Gastrocnemius medialis (tissue), 4 donors: ENCODE measurements at regions not wholly inside any gene's neighbourhood (a gene's known extent, or its start where the extent isn't known, plus 50 kb on each side); places are given as distances from the start of the nearest gene placed in this dataset.
"Not testable (repeated sequence)": the region's sequence is repeated elsewhere in the genome, so short reads cannot be mapped to it uniquely, and the experiment has no call there.

Source experiments
- ATAC-seq, 2 donors: fragments of 150-250 bp; one replicate each; pipeline ENCODE4 v1.9.1; 2016
- DNase-seq, 2 donors: peaks; one replicate each; pipeline ENCODE4 v3.0.0-alpha.2; 2019
- H3K27ac ChIP-seq, 4 donors: fragments of 200-600 bp; sonication (generic); 1 replicate in 1 of 4; 2 replicates in 3 of 4; pipeline ENCODE4 v1.5.1; 2016 to 2018; ENCODE audit warnings: mild to moderate bottlenecking in 2 of 4, moderate library complexity in 1 of 4
- H3K27me3 ChIP-seq, 3 donors: fragments of 200-600 bp; sonication (generic) in 2 of 3; 1 replicate in 1 of 3; 2 replicates in 2 of 3; pipeline versions ENCODE4 v1.5.1 to v1.6.0; 2016 to 2019; ENCODE audit warnings: mild to moderate bottlenecking in 1 of 3, moderate library complexity in 1 of 3
- H3K36me3 ChIP-seq, 2 donors: fragments of 200-600 bp; sonication (generic) in 1 of 2; one replicate each; pipeline ENCODE4 v1.5.1; 2017 to 2018
- H3K4me1 ChIP-seq, 2 donors: fragments of 200-600 bp; sonication (generic) in 1 of 2; one replicate each; pipeline ENCODE4 v1.5.1; 2016 to 2017; ENCODE audit warnings: mild to moderate bottlenecking in 2 of 2
- H3K4me3 ChIP-seq, 4 donors: fragments of 200-600 bp; sonication (generic) in 3 of 4; 1 replicate in 1 of 4; 2 replicates in 3 of 4; pipeline ENCODE4 v1.5.1; 2016 to 2019; ENCODE audit warnings: mild to moderate bottlenecking in 2 of 4
- H3K9me3 ChIP-seq, 3 donors: fragments of 200-600 bp; sonication (generic) in 2 of 3; 1 replicate in 1 of 3; 2 replicates in 2 of 3; pipeline ENCODE4 v1.5.1; 2016 to 2019
- CTCF ChIP-seq, 5 experiments: fragments of 450-650 bp in 3 of 5; fragments of 200-600 bp in 2 of 5; sonication (generic) in 2 of 5; IDR thresholded peaks in 4 of 5; conservative IDR thresholded peaks in 1 of 5; 1 replicate in 4 of 5; 2 replicates in 1 of 5; pipeline ENCODE4 v1.5.1; 2016 to 2019; ENCODE audit warnings: antibody characterized with exemption in 5 of 5, mild to moderate bottlenecking in 3 of 5, moderate library complexity in 3 of 5
- POLR2A ChIP-seq, 2 donors: fragments of 450-650 bp; IDR thresholded peaks; one replicate each; pipeline ENCODE4 v1.6.1; 2017; ENCODE audit warnings: antibody characterized with exemption in 2 of 2, mild to moderate bottlenecking in 2 of 2, moderate library complexity in 2 of 2
- in situ Hi-C, 4 donors: fragments of 200-750 bp; cut with MboI; loops; one replicate each; pipeline versions ENCODE4 v1.15.0 to v1.8.0; 2017; ENCODE audit warnings: low sequenced_read_pairs in 4 of 4
- intact Hi-C: fragments of 100-400 bp; cut with DNase I; formaldehyde crosslinking; loops from one replicate; pipeline ENCODE4 v1.15.1; 2023; ENCODE audit warnings: low total_unique reads

GRCh38 chr12:19775241-19775640 lies 335.9 kb downstream of the AEBP2 start:
- Histone ChIP-seq H3K27ac (no peak overlapping the region), H3K4me3 (no peak overlapping the region), H3K9me3 (no peaks in the 10 kb centered on the region), H3K4me1 (no peaks in the 10 kb centered on the region), H3K27me3 (no peaks in the 10 kb centered on the region), H3K36me3 (no peaks in the 10 kb centered on the region)
- TF ChIP-seq POLR2A (IDR thresholded peaks at IDR 0.05) (no peak), CTCF (IDR thresholded peaks at IDR 0.05 in 4 of 5, conservative IDR thresholded peaks at IDR 0.05 in 1 of 5) (no peak)
- DNase-seq: no peak
- intact Hi-C loops (no loop called here), in situ Hi-C loops (no loop called here)
- ATAC-seq: no peak

GRCh38 chr12:19775976-19776375 lies 336.7 kb downstream of the AEBP2 start:
- H3K4me3 ChIP-seq, H3K4me1 ChIP-seq, H3K27ac ChIP-seq, ATAC-seq, DNase-seq, H3K27me3 ChIP-seq, intact Hi-C loops, in situ Hi-C loops, H3K36me3 ChIP-seq, H3K9me3 ChIP-seq: not testable (repeated sequence)

DNA sequence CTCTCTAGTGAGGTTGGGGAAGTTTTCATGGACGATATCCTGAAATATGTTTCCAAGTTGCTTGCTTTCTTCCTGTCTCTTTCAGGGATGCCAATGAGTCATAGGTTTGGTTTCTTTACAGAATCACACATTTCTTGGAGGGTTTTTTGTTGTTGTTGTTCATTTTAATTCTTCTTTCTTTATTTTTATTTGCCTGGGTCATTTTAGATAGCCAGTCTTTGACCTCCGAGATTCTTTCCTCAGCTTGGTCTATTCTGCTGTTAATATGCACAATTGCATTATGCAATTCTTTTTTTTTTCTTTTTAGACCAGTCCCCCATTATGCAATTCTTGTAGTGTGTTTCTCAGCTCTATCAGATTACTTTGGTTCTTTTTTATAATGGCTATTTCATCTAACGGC lies 338.9 kb downstream of the AEBP2 start:
- Histone ChIP-seq H3K4me1 (no peaks in the 10 kb centered on the region), H3K27me3 (no peaks in the 10 kb centered on the region), H3K9me3 (no peaks in the 10 kb centered on the region), H3K36me3 (no peaks in the 10 kb centered on the region), H3K27ac (no peak overlapping the region), H3K4me3 (no peak overlapping the region)
- DNase-seq (no peak), ATAC-seq (no peak)
- intact Hi-C loops (no loop called here), in situ Hi-C loops (no loop called here)
- no peak for TF ChIP-seq POLR2A (IDR thresholded peaks at IDR 0.05)
- no peak for TF ChIP-seq CTCF (IDR thresholded peaks at IDR 0.05 in 4 of 5, conservative IDR thresholded peaks at IDR 0.05 in 1 of 5)

- ATAC-seq: no peak
- in situ Hi-C loops (no loop called here), intact Hi-C loops (no loop called here)
- Histone ChIP-seq H3K27me3 (no peaks in the 10 kb centered on the region), H3K27ac (no peak overlapping the region), H3K4me1 (no peaks in the 10 kb centered on the region), H3K4me3 (no peak overlapping the region), H3K36me3 (no peaks in the 10 kb centered on the region), H3K9me3 (no peaks in the 10 kb centered on the region)
- TF ChIP-seq CTCF (IDR thresholded peaks at IDR 0.05 in 4 of 5, conservative IDR thresholded peaks at IDR 0.05 in 1 of 5) (no peak), POLR2A (IDR thresholded peaks at IDR 0.05) (no peak)
- no peak for DNase-seq
Measured at GRCh38 chr12:19778797-19779196, 339.5 kb downstream of the AEBP2 start.

DNA sequence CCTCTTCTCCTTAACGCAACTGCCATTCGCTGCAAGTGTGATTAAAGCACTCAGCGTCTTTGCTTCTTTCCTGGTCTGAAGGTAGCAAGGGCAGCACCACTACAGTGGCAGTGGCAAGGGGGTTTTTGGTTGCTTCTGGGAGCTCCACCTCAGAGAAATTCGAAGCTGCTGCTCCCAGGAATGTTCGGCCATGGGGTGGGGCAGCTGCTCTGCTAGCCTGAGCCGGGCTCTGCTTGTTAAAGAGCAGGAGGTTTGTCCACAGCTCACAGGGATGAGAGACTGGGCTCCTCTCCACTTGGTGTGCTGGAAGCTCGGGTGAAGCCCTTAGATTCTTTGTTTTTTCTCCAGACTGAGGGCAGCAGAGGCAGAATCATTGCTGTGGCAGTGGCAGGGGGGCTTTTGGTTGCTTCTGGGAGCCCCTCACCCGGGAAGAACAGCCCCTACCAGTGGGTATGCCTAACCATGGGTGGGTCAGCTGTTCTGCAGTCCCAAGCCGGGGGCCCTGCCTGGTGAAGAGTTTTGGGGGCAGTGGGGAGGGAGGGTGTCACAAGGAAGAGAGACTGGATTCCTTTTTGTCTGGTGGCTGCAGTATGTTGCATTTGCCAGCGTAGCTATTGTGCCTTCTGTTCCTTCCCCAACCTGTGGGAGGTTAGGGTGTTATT lies 340.2 kb downstream of the AEBP2 start:
- TF ChIP-seq CTCF (IDR thresholded peaks at IDR 0.05 in 4 of 5, conservative IDR thresholded peaks at IDR 0.05 in 1 of 5) (no peak), POLR2A (IDR thresholded peaks at IDR 0.05) (no peak)
- Histone ChIP-seq H3K27me3 (no peaks in the 10 kb centered on the region), H3K4me3 (no peak overlapping the region), H3K9me3 (no peaks in the 10 kb centered on the region), H3K27ac (no peak overlapping the region), H3K4me1 (no peaks in the 10 kb centered on the region), H3K36me3 (no peaks in the 10 kb centered on the region)
- ATAC-seq: no peak
- in situ Hi-C loops: no loop called here
- DNase-seq: no peak
- intact Hi-C loops: no loop called here
